IMR-90 (cell line): ENCODE measurements at regions not wholly inside any gene's neighbourhood (a gene's known extent, or its start where the extent isn't known, plus 50 kb on each side); places are given as distances from the start of the nearest gene placed in this dataset.

ENCODE experiments used
- ATAC-seq: fragments of 200-7000 bp; cut with Tn5 transposase; 2 replicates; pipeline ENCODE4 v1.9.1; 2020; ENCODE audit warnings: low read depth, mild to moderate bottlenecking, moderate library complexity
- BruUV-seq: library from RNA; stranded (reverse); fragments of 400-500 nt; replicated peaks from 2 replicates; lab custom pipeline; 2021; lab: Mats Ljungman, UMichigan
- CTCF ChIA-PET: fragments of 300-600 bp; formaldehyde crosslinking; extraction: SDS; loops from one replicate; lab custom pipeline; 2021; ENCODE audit warnings: antibody characterized with exemption; lab: Yijun Ruan, JAX
- POLR2A ChIA-PET: fragments of 300-600 bp; sonication (Branson Sonifier 250); formaldehyde crosslinking; loops from one replicate; lab custom pipeline; 2022; ENCODE audit warnings: antibody characterized with exemption; ENCODE audit not compliant: unreplicated experiment; lab: Charles Lee
- DNase-seq: peaks from one replicate; pipeline ENCODE4 v3.0.0; 2013
- H2AFZ ChIP-seq: replicated peaks from 2 replicates; pipeline ENCODE3; 2013; ENCODE audit warnings: low read length, mild to moderate bottlenecking; ENCODE audit not compliant: poor library complexity
- H2AK5ac ChIP-seq: 2 replicates; pipeline ENCODE4 v1.6.1; 2013; ENCODE audit warnings: low read depth, low read length, inconsistent platforms
- H2AK9ac ChIP-seq: replicated peaks from 2 replicates; pipeline ENCODE3; 2013; ENCODE audit warnings: mild to moderate bottlenecking, low read depth, low read length, moderate library complexity; ENCODE audit not compliant: poor library complexity
- H2BK120ac ChIP-seq: 2 replicates; pipeline ENCODE4 v1.6.1; 2013; ENCODE audit warnings: low read depth, low read length, inconsistent platforms
- H2BK15ac ChIP-seq: 3 replicates; pipeline ENCODE4 v1.6.1; 2013; ENCODE audit warnings: low read depth, low read length, inconsistent platforms
- H2BK20ac ChIP-seq: 2 replicates; pipeline ENCODE4 v1.6.1; 2013; ENCODE audit warnings: low read depth, mild to moderate bottlenecking, inconsistent platforms, low read length, moderate library complexity
- H2BK5ac ChIP-seq: 2 replicates; pipeline ENCODE4 v1.6.1; 2013; ENCODE audit warnings: mild to moderate bottlenecking, low read depth, low read length, inconsistent platforms; ENCODE audit not compliant: poor library complexity, severe bottlenecking
- H3K14ac ChIP-seq: replicated peaks from 2 replicates; pipeline ENCODE4 v1.6.1; 2013; ENCODE audit warnings: low read depth, low read length, inconsistent platforms
- H3K18ac ChIP-seq: 2 replicates; pipeline ENCODE4 v1.6.1; 2013; ENCODE audit warnings: low read depth, low read length, control low read depth
- H3K23ac ChIP-seq: 2 replicates; pipeline ENCODE4 v1.6.1; 2013; ENCODE audit warnings: low read depth, low read length, inconsistent platforms
- H3K27ac ChIP-seq: 2 replicates; pipeline ENCODE4 v1.5.1; 2013; ENCODE audit warnings: mild to moderate bottlenecking, control low read depth, low read length; ENCODE audit not compliant: insufficient read depth
- H3K27me3 ChIP-seq: 2 replicates; pipeline ENCODE4 v1.6.1; 2013; ENCODE audit warnings: low read length; ENCODE audit not compliant: control insufficient read depth, insufficient read depth
- H3K36me3 ChIP-seq: 2 replicates; pipeline ENCODE4 v1.6.1; 2013; ENCODE audit warnings: low read length, mixed read lengths; ENCODE audit not compliant: control insufficient read depth, insufficient read depth
- H3K4ac ChIP-seq: 2 replicates; pipeline ENCODE4 v1.6.1; 2013; ENCODE audit warnings: low read depth, low read length, inconsistent platforms
- H3K4me1 ChIP-seq: 2 replicates; pipeline ENCODE4 v1.6.1; 2013; ENCODE audit warnings: low read length, mixed read lengths; ENCODE audit not compliant: control insufficient read depth, insufficient read depth
- H3K4me2 ChIP-seq: 2 replicates; pipeline ENCODE4 v1.6.1; 2013; ENCODE audit warnings: low read depth, mild to moderate bottlenecking, control low read depth, low read length, moderate library complexity
- H3K4me3 ChIP-seq: 2 replicates; pipeline ENCODE4 v1.5.1; 2013; ENCODE audit warnings: low read depth, mild to moderate bottlenecking, control low read depth, low read length, moderate library complexity; ENCODE audit not compliant: insufficient read depth
- H3K56ac ChIP-seq: 2 replicates; pipeline ENCODE4 v1.6.1; 2013; ENCODE audit warnings: low read length, inconsistent platforms; ENCODE audit not compliant: insufficient read depth; ENCODE audit errors: extremely low read depth
- H3K79me1 ChIP-seq, 2 experiments: 2 replicates each; pipeline ENCODE4 v1.6.1; 2013; ENCODE audit warnings: low read length in 2 of 2, inconsistent platforms in 1 of 2, low read depth in 1 of 2
- H3K9ac ChIP-seq: 2 replicates; pipeline ENCODE4 v1.6.1; 2013; ENCODE audit warnings: low read depth, low read length, control low read depth
- H3K9me1 ChIP-seq: 2 replicates; pipeline ENCODE4 v1.6.1; 2013; ENCODE audit warnings: low read length, inconsistent platforms; ENCODE audit not compliant: insufficient read depth
- H3K9me3 ChIP-seq: 2 replicates; pipeline ENCODE4 v1.6.1; 2013; ENCODE audit warnings: low read length; ENCODE audit not compliant: control insufficient read depth, insufficient read depth
- H4K20me1 ChIP-seq: 2 replicates; pipeline ENCODE4 v1.6.1; 2013; ENCODE audit warnings: low read length, inconsistent platforms; ENCODE audit not compliant: insufficient read depth
- H4K5ac ChIP-seq: 2 replicates; pipeline ENCODE4 v1.6.1; 2013; ENCODE audit warnings: mild to moderate bottlenecking, low read depth, low read length, control low read depth
- H4K8ac ChIP-seq, 2 experiments: 2 replicates each; pipeline ENCODE4 v1.6.1; 2013; ENCODE audit warnings: low read depth in 2 of 2, low read length in 2 of 2, control low read depth in 1 of 2, inconsistent platforms in 1 of 2
- H4K91ac ChIP-seq: 2 replicates; pipeline ENCODE4 v1.6.1; 2013; ENCODE audit warnings: low read depth, low read length, inconsistent platforms; ENCODE audit not compliant: insufficient read depth
- BHLHE40 ChIP-seq: fragments of 150-350 bp; IDR thresholded peaks from 2 replicates; pipeline ENCODE4 v1.6.1; 2016; ENCODE audit warnings: mild to moderate bottlenecking, low read depth, low read length
- CEBPB ChIP-seq: IDR thresholded peaks from 2 replicates; pipeline ENCODE4 v1.6.1; 2012; ENCODE audit warnings: low read depth, low read length, improper control_type of control experiment
- CHD1 ChIP-seq: IDR thresholded peaks from 2 replicates; pipeline ENCODE4 v1.6.1; 2012; ENCODE audit warnings: low read depth, low read length, improper control_type of control experiment
- CTCF ChIP-seq: conservative IDR thresholded peaks from 2 replicates; pipeline ENCODE4 v1.5.1; 2012; ENCODE audit warnings: mild to moderate bottlenecking, low read depth, low read length, improper control_type of control experiment
- ELK1 ChIP-seq: fragments of 150-350 bp; IDR thresholded peaks from 2 replicates; pipeline ENCODE4 v1.6.1; 2016; ENCODE audit warnings: low read depth, mild to moderate bottlenecking, low read length, moderate library complexity, borderline replicate concordance
- FOS ChIP-seq: fragments of 150-350 bp; IDR thresholded peaks from 2 replicates; pipeline ENCODE4 v1.6.1; 2016; ENCODE audit warnings: low read depth, low read length
- MAFK ChIP-seq: IDR thresholded peaks from 2 replicates; pipeline ENCODE4 v1.6.1; 2012; ENCODE audit warnings: low read depth, low read length, improper control_type of control experiment
- MAZ ChIP-seq: IDR thresholded peaks from 2 replicates; pipeline ENCODE4 v1.6.1; 2012; ENCODE audit warnings: low read depth, mild to moderate bottlenecking, low read length, improper control_type of control experiment, moderate library complexity, borderline replicate concordance
- MXI1 ChIP-seq: IDR thresholded peaks from 2 replicates; pipeline ENCODE4 v1.6.1; 2012; ENCODE audit warnings: low read depth, mild to moderate bottlenecking, low read length, moderate library complexity, borderline replicate concordance
- NFE2L2 ChIP-seq: fragments of 150-350 bp; IDR thresholded peaks from 2 replicates; pipeline ENCODE4 v1.6.1; 2016; ENCODE audit warnings: low read depth, mild to moderate bottlenecking, low read length
- POLR2A ChIP-seq: IDR thresholded peaks from 2 replicates; pipeline ENCODE4 v1.6.1; 2012; ENCODE audit warnings: mild to moderate bottlenecking, low read depth, low read length
- RAD21 ChIP-seq: IDR thresholded peaks from 2 replicates; pipeline ENCODE4 v1.6.1; 2012; ENCODE audit warnings: low read length, improper control_type of control experiment
- RCOR1 ChIP-seq: IDR thresholded peaks from 2 replicates; pipeline ENCODE4 v1.6.1; 2012; ENCODE audit warnings: mild to moderate bottlenecking, low read length, improper control_type of control experiment; ENCODE audit not compliant: insufficient replicate concordance
- RFX5 ChIP-seq: IDR thresholded peaks from 2 replicates; pipeline ENCODE4 v1.8.0; 2012; ENCODE audit warnings: low read depth, mild to moderate bottlenecking, low read length, moderate library complexity
- SMC3 ChIP-seq: fragments of 150-350 bp; IDR thresholded peaks from 2 replicates; pipeline ENCODE4 v1.6.1; 2016; ENCODE audit warnings: low read depth, mild to moderate bottlenecking, antibody characterized with exemption, low read length, moderate library complexity
- USF2 ChIP-seq: fragments of 150-350 bp; IDR thresholded peaks from 2 replicates; pipeline ENCODE4 v1.6.1; 2017; ENCODE audit warnings: mild to moderate bottlenecking, antibody characterized with exemption, low read length, low read depth
- WGBS, 2 experiments: methylation state at CpG; one replicate each; pipeline versions ENCODE4 v1.1.5 to v1.1.7; 2013; ENCODE audit warnings: missing lambda C conversion rate in 2 of 2; ENCODE audit not compliant: insufficient read length in 1 of 2; ENCODE audit errors: extremely low coverage in 2 of 2; 5-methylcytosine and 5-hydroxymethylcytosine counted together
- dilution Hi-C: fragments of 300-500 bp; cut with HindIII; formaldehyde crosslinking; loops from one replicate; pipeline ENCODE4 v1.14.3; 2018; ENCODE audit warnings: low sequenced_read_pairs; ENCODE audit not compliant: unreplicated experiment
- in situ Hi-C: fragments of 300-500 bp; cut with MboI; formaldehyde crosslinking; loops from 3 replicates; pipeline ENCODE4 v1.14.3; 2019; ENCODE audit warnings: low sequenced_read_pairs, inconsistent platforms, mixed read lengths
- intact Hi-C: fragments of 100-400 bp; cut with micrococcal nuclease; formaldehyde crosslinking; loops from 2 replicates; pipeline ENCODE4 v1.10.0; 2022

GRCh38 chr5:56516441-56516840, 283.3 kb upstream of the ANKRD55 start:
- Histone ChIP-seq H3K14ac (no peak overlapping the region), H4K20me1 (no peaks in the 10 kb centered on the region), H2BK15ac (no peak overlapping the region), H2BK5ac (no peak overlapping the region), H3K23ac (no peak overlapping the region), H2AK5ac (no peak overlapping the region), H2BK120ac (no peak overlapping the region), H3K27ac (no peak overlapping the region), H3K27me3 (peaks cover 11% of the 10 kb centered on the region), H2AFZ (no peak overlapping the region), H3K4ac (no peak overlapping the region), H3K9me3 (no peaks in the 10 kb centered on the region), H3K36me3 (no peaks in the 10 kb centered on the region), H3K4me2 (no peak overlapping the region), H3K56ac (no peak overlapping the region), H2BK20ac (no peak overlapping the region), H2AK9ac (no peak overlapping the region), H4K8ac (no peak overlapping the region), H3K4me3 (no peak overlapping the region), H3K4me1 (peaks cover 4% of the 10 kb centered on the region; the same call in 1 of the 2 replicates), H3K9me1 (peaks cover 4% of the 10 kb centered on the region; the same call in 1 of the 2 replicates), H3K9ac (no peak overlapping the region), H3K79me1 (no peaks in the 10 kb centered on the region), H4K5ac (no peak overlapping the region), H4K91ac (no peak overlapping the region), H3K18ac (no peak overlapping the region; the same call in 1 of the 2 replicates)
- in situ Hi-C loops (no loop called here), intact Hi-C loops (no loop called here), dilution Hi-C loops (no loop called here)
- ATAC-seq (no peak), DNase-seq (no peak)
- 90% methylated on average over 2 of the region's 5 CpGs; no CpG with 5 or more reads in 1 of the 2 experiments for WGBS, 2 experiments
- no peak for TF ChIP-seq RCOR1
- no peak for TF ChIP-seq FOS
- TF ChIP-seq NFE2L2: no peak
- no peak for TF ChIP-seq ELK1
- TF ChIP-seq RFX5: no peak
- no peak for TF ChIP-seq CTCF
- TF ChIP-seq MAZ: no peak
- no peak for TF ChIP-seq SMC3
- no peak for TF ChIP-seq USF2
- no peak for TF ChIP-seq CHD1
- TF ChIP-seq MAFK: no peak
- TF ChIP-seq CEBPB: no peak
- TF ChIP-seq RAD21: no peak
- no peak for TF ChIP-seq BHLHE40
- no peak for TF ChIP-seq POLR2A
- TF ChIP-seq MXI1: no peak
- CTCF ChIA-PET: no interaction called here
- POLR2A ChIA-PET: no interaction called here
- no TSS peak for BruUV-seq
